SU-DHL-6 (cell line): ENCODE measurements at regions not wholly inside any gene's neighbourhood (a gene's known extent, or its start where the extent isn't known, plus 50 kb on each side); places are given as distances from the start of the nearest gene placed in this dataset.

ENCODE experiments used
- H2AFZ ChIP-seq: fragments of 200-600 bp; sonication (generic); 2 replicates; pipeline ENCODE4 v1.6.1; 2014; ENCODE audit warnings: low read depth, mild to moderate bottlenecking, moderate library complexity, mixed read lengths, antibody characterized with exemption, low read length; ENCODE audit not compliant: severe bottlenecking
- H3F3A ChIP-seq: fragments of 200-600 bp; shearing (Covaris generic); 2 replicates; pipeline ENCODE4 v1.6.0; 2016; ENCODE audit warnings: antibody characterized with exemption, mild to moderate bottlenecking; ENCODE audit not compliant: insufficient read depth
- H3K27ac ChIP-seq: fragments of 200-600 bp; sonication (generic); 2 replicates; pipeline ENCODE4 v1.5.1; 2016; ENCODE audit warnings: low read depth, mild to moderate bottlenecking, low read length, moderate library complexity, mixed read lengths
- H3K27me3 ChIP-seq: fragments of 200-600 bp; sonication (generic), shearing (Covaris generic); 2 replicates; pipeline ENCODE4 v1.6.0; 2014; ENCODE audit warnings: mild to moderate bottlenecking, low read length
- H3K36me3 ChIP-seq: fragments of 200-600 bp; sonication (generic); 2 replicates; pipeline ENCODE4 v1.6.1; 2014; ENCODE audit warnings: mild to moderate bottlenecking, low read length, mixed read lengths
- H3K4me2 ChIP-seq: fragments of 300-600, 200-600 bp; shearing (Covaris generic), sonication (generic); 2 replicates; pipeline ENCODE4 v1.6.0; 2014; ENCODE audit warnings: low read length, low read depth, mild to moderate bottlenecking; ENCODE audit not compliant: poor library complexity, severe bottlenecking
- H3K4me3 ChIP-seq: fragments of 200-600 bp; sonication (generic); 2 replicates; pipeline ENCODE4 v1.5.1; 2014; ENCODE audit warnings: antibody characterized with exemption, low read length, mild to moderate bottlenecking, mixed read lengths; ENCODE audit not compliant: insufficient read depth, poor library complexity, severe bottlenecking
- H3K79me2 ChIP-seq: fragments of 200-600 bp; sonication (generic); 2 replicates; pipeline ENCODE4 v1.6.1; 2014; ENCODE audit warnings: mild to moderate bottlenecking, low read length, moderate library complexity; ENCODE audit not compliant: insufficient read depth
- H3K9ac ChIP-seq: fragments of 200-600 bp; sonication (generic); 2 replicates; pipeline ENCODE4 v1.7.0; 2014; ENCODE audit warnings: mild to moderate bottlenecking, low read length
- H3K9me2 ChIP-seq: fragments of 200-600 bp; sonication (generic); replicated peaks from 2 replicates; pipeline ENCODE4 v1.6.1; 2014; ENCODE audit warnings: low read length; ENCODE audit not compliant: insufficient read depth
- H3K9me3 ChIP-seq: fragments of 200-600 bp; sonication (generic); 2 replicates; pipeline ENCODE4 v1.6.1; 2014; ENCODE audit warnings: low read length, mixed read lengths; ENCODE audit not compliant: insufficient read depth
- H4K20me1 ChIP-seq: fragments of 200-600 bp; sonication (generic); 2 replicates; pipeline ENCODE4 v1.6.1; 2014; ENCODE audit warnings: low read depth, mild to moderate bottlenecking, antibody characterized with exemption, low read length, moderate library complexity, mixed read lengths
- EZH2phosphoT487 ChIP-seq: fragments of 200-600 bp; sonication (generic), shearing (Covaris generic); conservative IDR thresholded peaks from 2 replicates; pipeline ENCODE4 v1.6.1; 2018; ENCODE audit warnings: mild to moderate bottlenecking, antibody characterized with exemption, low read length, moderate library complexity, mixed read lengths
- TF ChIP-seq, protein P1 (sequence below): fragments of 200-600 bp; sonication (generic); IDR thresholded peaks from one replicate; pipeline ENCODE4 v1.5.1; 2017; ENCODE audit warnings: antibody characterized with exemption, mild to moderate bottlenecking, low read length, moderate library complexity; ENCODE audit not compliant: insufficient read depth, poor library complexity, severe bottlenecking

DNA sequence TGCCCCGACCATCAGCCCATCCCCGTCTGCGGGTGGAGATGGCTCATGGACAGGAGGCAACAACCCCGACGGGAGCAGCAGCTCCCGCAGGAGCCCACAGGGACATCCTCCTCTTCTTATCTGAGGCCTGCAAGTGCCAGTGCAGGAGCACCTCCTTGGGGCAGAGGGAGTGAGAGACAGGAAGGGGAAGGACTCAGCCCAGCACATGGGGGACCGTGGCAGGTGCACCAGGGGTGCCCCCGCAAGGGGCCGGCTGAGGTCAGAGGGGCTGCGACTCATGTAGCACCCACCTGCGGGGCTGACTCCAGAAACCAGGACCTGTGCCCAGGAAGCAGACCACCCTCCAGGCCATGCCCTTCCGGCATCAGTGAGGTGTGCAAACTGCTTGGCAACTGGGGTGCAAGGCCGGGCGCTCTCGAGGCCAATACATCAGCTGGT lies 259.8 kb upstream of the ADAMTS16 start:
- no peaks in the 10 kb centered on the region for H3K36me3 ChIP-seq
- H3F3A ChIP-seq: no peaks in the 10 kb centered on the region
- no peaks in the 10 kb centered on the region for H3K9me2 ChIP-seq
- no peak overlapping the region for H3K4me2 ChIP-seq
- no peak for TF ChIP-seq EZH2phosphoT487
- TF ChIP-seq, protein P1, sequence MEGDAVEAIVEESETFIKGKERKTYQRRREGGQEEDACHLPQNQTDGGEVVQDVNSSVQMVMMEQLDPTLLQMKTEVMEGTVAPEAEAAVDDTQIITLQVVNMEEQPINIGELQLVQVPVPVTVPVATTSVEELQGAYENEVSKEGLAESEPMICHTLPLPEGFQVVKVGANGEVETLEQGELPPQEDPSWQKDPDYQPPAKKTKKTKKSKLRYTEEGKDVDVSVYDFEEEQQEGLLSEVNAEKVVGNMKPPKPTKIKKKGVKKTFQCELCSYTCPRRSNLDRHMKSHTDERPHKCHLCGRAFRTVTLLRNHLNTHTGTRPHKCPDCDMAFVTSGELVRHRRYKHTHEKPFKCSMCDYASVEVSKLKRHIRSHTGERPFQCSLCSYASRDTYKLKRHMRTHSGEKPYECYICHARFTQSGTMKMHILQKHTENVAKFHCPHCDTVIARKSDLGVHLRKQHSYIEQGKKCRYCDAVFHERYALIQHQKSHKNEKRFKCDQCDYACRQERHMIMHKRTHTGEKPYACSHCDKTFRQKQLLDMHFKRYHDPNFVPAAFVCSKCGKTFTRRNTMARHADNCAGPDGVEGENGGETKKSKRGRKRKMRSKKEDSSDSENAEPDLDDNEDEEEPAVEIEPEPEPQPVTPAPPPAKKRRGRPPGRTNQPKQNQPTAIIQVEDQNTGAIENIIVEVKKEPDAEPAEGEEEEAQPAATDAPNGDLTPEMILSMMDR: no peak
- no peak overlapping the region for H3K4me3 ChIP-seq
- no peak overlapping the region for H2AFZ ChIP-seq
- no peaks in the 10 kb centered on the region for H3K27me3 ChIP-seq
- H3K9me3 ChIP-seq: no peaks in the 10 kb centered on the region
- H3K27ac ChIP-seq: no peak overlapping the region
- no peaks in the 10 kb centered on the region for H4K20me1 ChIP-seq
- no peak overlapping the region for H3K9ac ChIP-seq
- H3K79me2 ChIP-seq: no peaks in the 10 kb centered on the region

DNA sequence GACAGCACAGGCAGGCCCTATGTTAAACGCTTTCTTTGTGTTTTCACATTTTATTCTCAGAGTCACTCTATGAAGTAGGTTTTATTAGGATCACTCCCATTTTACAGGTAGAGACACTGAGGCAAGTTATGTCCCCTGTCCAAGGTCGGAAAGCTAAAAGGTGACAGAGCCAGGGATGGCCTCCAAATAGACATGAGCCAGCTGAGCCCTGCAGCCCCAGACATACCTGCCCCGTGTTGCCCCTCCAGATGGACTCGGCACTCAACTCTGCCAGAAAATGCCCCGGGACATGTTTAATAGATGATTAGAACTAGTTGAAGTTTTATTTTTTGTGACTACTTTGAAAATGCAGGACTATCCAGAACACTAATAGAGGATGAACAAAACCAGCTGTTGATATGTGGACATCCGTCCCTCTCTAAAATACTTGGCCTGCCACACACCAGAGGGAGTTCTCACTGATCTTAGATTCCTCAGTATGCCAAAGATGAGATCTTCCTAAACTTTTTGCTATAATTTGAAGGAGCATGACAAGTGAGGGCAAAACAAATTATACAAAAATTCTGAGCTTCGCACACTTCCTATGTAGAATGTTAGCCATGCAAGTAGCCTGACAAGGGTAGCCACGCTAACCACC lies 258.6 kb upstream of the ADAMTS16 start:
- no peaks in the 10 kb centered on the region for H3K36me3 ChIP-seq
- no peak overlapping the region for H3K9ac ChIP-seq
- no peak overlapping the region for H3K4me3 ChIP-seq
- no peaks in the 10 kb centered on the region for H4K20me1 ChIP-seq
- no peaks in the 10 kb centered on the region for H3K9me3 ChIP-seq
- H3K9me2 ChIP-seq: no peaks in the 10 kb centered on the region
- no peaks in the 10 kb centered on the region for H3F3A ChIP-seq
- H2AFZ ChIP-seq: no peak overlapping the region
- TF ChIP-seq EZH2phosphoT487: no peak
- TF ChIP-seq, protein P1: no peak
- no peaks in the 10 kb centered on the region for H3K79me2 ChIP-seq
- H3K27ac ChIP-seq: no peak overlapping the region
- no peak overlapping the region for H3K4me2 ChIP-seq
- H3K27me3 ChIP-seq: no peaks in the 10 kb centered on the region

- Histone ChIP-seq H3K27me3 (no peaks in the 10 kb centered on the region), H4K20me1 (no peaks in the 10 kb centered on the region), H3K4me2 (no peak overlapping the region), H3K27ac (no peak overlapping the region), H3F3A (no peaks in the 10 kb centered on the region), H3K4me3 (no peak overlapping the region), H3K36me3 (no peaks in the 10 kb centered on the region), H3K9ac (no peak overlapping the region), H3K9me3 (no peaks in the 10 kb centered on the region), H3K9me2 (no peaks in the 10 kb centered on the region), H2AFZ (no peak overlapping the region), H3K79me2 (no peaks in the 10 kb centered on the region)
- no peak for TF ChIP-seq EZH2phosphoT487
- TF ChIP-seq, protein P1: no peak
These were observed 257.9 kb upstream of the ADAMTS16 start for GRCh38 chr5:4882186-4882585.
